OCI-LY1 (cell line): ENCODE measurements at regions not wholly inside any gene's neighbourhood (a gene's known extent, or its start where the extent isn't known, plus 50 kb on each side); places are given as distances from the start of the nearest gene placed in this dataset.

Experiments used
- CTCF ChIP-seq: fragments of 200-600 bp; sonication (generic), shearing (Covaris generic); IDR thresholded peaks from 2 replicates; pipeline ENCODE4 v1.5.1; 2017; ENCODE audit warnings: mild to moderate bottlenecking, antibody characterized with exemption, low read length, moderate library complexity, mixed read lengths
- EZH2 ChIP-seq: fragments of 200-600 bp; sonication (generic), shearing (Covaris generic); IDR thresholded peaks from 2 replicates; pipeline ENCODE4 v1.8.0; 2017; ENCODE audit warnings: borderline replicate concordance, mixed run types, mild to moderate bottlenecking, antibody characterized with exemption, low read length, moderate library complexity, mixed read lengths

DNA sequence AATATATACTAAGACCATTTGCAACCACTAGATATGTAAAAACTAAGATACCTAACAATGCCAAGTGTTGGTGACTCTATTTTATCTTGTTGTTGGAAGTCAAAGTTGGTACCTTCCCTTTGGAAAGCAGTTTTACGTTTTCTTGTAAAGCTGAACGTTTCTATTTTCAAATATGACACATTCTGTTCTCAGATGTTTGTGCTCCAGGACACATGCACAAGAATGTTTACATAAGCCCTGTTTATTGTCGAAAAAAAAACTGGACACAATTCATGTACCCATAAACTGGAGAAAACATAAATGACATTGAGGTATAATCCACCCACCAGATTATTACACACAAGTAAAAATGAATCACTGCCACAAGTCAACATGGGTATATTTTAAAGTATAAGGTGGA lies 967.4 kb downstream of the BCL11B start:
- TF ChIP-seq CTCF (no peak), EZH2 (no peak)
